ENCODE measurements at regions not wholly inside any gene's neighbourhood (a gene's known extent, or its start where the extent isn't known, plus 50 kb on each side); places are given as distances from the start of the nearest gene placed in this dataset.

- peak overlapping the region in 1 of 2 donors; percentile 32 for H3K4me3 ChIP-seq
- H3K9me3 ChIP-seq = no peaks in the 10 kb centered on the region
- H3K27ac ChIP-seq = no peak overlapping the region
- no peaks in the 10 kb centered on the region for H3K36me3 ChIP-seq
- no peaks in the 10 kb centered on the region for H3K4me1 ChIP-seq
- H3K27me3 ChIP-seq = no peaks in the 10 kb centered on the region
- DNase-seq (ENCODE audit: low spot score) = peak; percentile 59
- TF ChIP-seq, protein P1, sequence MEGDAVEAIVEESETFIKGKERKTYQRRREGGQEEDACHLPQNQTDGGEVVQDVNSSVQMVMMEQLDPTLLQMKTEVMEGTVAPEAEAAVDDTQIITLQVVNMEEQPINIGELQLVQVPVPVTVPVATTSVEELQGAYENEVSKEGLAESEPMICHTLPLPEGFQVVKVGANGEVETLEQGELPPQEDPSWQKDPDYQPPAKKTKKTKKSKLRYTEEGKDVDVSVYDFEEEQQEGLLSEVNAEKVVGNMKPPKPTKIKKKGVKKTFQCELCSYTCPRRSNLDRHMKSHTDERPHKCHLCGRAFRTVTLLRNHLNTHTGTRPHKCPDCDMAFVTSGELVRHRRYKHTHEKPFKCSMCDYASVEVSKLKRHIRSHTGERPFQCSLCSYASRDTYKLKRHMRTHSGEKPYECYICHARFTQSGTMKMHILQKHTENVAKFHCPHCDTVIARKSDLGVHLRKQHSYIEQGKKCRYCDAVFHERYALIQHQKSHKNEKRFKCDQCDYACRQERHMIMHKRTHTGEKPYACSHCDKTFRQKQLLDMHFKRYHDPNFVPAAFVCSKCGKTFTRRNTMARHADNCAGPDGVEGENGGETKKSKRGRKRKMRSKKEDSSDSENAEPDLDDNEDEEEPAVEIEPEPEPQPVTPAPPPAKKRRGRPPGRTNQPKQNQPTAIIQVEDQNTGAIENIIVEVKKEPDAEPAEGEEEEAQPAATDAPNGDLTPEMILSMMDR (IDR thresholded peaks at IDR 0.05) = no peak
Measured at GRCh38 chr13:105139380-105140285, 1395.8 kb downstream of the EFNB2 start.

GRCh38 chr13:105139048-105139379, 1396.4 kb downstream of the EFNB2 start:
- Histone ChIP-seq H3K36me3 (no peaks in the 10 kb centered on the region), H3K27ac (no peak overlapping the region), H3K27me3 (no peaks in the 10 kb centered on the region), H3K9me3 (no peaks in the 10 kb centered on the region), H3K4me3 (peak overlapping the region in 1 of 2 donors; percentile 32), H3K4me1 (no peaks in the 10 kb centered on the region)
- DNase-seq (ENCODE audit: low spot score) = no peak
- TF ChIP-seq, protein P1 (IDR thresholded peaks at IDR 0.05) = no peak

DNA sequence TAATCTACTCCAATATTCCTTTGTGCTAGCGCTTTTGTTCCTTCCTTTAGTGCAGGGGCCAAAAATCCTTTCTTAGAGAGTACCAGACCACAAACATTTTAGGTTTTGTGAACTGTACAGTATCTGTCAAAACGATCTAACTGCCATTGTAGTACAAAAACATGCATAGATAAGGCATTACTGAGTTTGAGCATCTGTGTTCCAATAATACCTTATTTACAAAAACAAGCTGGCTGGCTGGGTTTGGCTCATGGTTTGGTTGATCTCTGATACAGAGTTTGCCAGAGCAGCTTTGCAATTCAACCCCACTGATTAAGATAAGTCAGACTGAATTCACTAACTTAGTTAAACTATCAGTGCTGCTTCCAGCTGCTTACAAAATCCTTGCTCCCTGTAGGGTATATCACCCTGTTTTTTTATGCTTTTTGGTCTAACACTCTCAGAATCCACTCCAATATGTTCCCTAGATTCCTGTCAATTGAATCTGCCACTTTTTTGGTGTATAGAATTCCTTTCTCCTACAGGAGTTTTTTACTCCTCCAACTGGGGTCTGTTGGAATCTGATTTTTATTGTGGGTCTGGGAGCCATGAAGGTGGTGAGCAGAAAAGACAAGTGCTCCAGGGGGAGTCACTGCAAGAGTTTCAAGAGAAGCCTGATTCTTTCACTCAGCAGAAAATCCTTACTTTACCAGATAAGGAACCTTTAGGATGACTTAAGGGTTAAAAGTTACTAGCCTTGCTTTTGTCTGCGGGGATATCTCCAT, 1399.4 kb downstream of the EFNB2 start:
- DNase-seq (ENCODE audit: low spot score) = no peak
- H3K4me1 ChIP-seq = no peaks in the 10 kb centered on the region
- H3K9me3 ChIP-seq = no peaks in the 10 kb centered on the region
- H3K27me3 ChIP-seq = no peaks in the 10 kb centered on the region
- no peaks in the 10 kb centered on the region for H3K36me3 ChIP-seq
- TF ChIP-seq, protein P1 (IDR thresholded peaks at IDR 0.05) = no peak
- no peak overlapping the region for H3K27ac ChIP-seq
- no peak overlapping the region for H3K4me3 ChIP-seq

DNA sequence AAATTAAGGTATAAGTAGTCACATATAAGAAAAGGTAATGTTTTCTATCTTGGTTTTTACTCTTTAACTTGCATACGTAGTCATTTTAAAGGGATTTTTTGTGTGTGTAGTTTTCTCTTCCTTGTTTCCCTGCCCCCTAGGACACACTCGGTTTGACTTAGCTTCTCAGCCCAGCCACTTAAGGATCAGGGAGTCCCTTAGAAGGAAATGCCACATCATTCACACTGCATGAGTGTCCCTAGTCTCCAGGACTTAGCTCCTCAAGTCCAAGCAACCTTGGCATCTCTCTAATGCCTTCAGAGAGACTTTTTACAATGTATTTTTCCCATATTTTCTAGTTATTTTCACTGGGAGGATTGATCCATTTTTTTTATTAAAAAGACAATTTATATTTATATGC, 1407.7 kb downstream of the EFNB2 start:
- TF ChIP-seq, protein P1 (IDR thresholded peaks at IDR 0.05) = no peak
- no peak for DNase-seq (ENCODE audit: low spot score)
- Histone ChIP-seq H3K27me3 (no peaks in the 10 kb centered on the region), H3K4me3 (no peak overlapping the region), H3K27ac (no peak overlapping the region), H3K9me3 (no peaks in the 10 kb centered on the region), H3K36me3 (no peaks in the 10 kb centered on the region), H3K4me1 (no peaks in the 10 kb centered on the region)

GRCh38 chr13:105121221-105121620, 1414.2 kb downstream of the EFNB2 start:
- Histone ChIP-seq H3K36me3 (no peaks in the 10 kb centered on the region), H3K27ac (no peak overlapping the region), H3K4me1 (no peaks in the 10 kb centered on the region), H3K9me3 (no peaks in the 10 kb centered on the region), H3K4me3 (no peak overlapping the region), H3K27me3 (no peaks in the 10 kb centered on the region)
- no peak for DNase-seq (ENCODE audit: low spot score)
- TF ChIP-seq, protein P1 (IDR thresholded peaks at IDR 0.05) = no peak

All from right atrium auricular region (tissue), 2 donors.